Psoas muscle (tissue), 7 donors: ENCODE measurements at regions not wholly inside any gene's neighbourhood (a gene's known extent, or its start where the extent isn't known, plus 50 kb on each side); places are given as distances from the start of the nearest gene placed in this dataset.

ENCODE experiments used
- ATAC-seq, 4 donors: fragments of 200-7000 bp; cut with Tn5 transposase; one replicate each; pipeline ENCODE4 v1.9.1; 2020; ENCODE audit warnings: moderate library complexity in 3 of 4, mild to moderate bottlenecking in 2 of 4
- DNase-seq, 2 donors: peaks; one replicate each; pipeline ENCODE4 v3.0.0-alpha.2; 2020
- H3K27ac ChIP-seq: fragments of 200-600 bp; one replicate; pipeline ENCODE4 v1.8.0; 2022
- H3K27me3 ChIP-seq, 3 donors: fragments of 200-600 bp in 1 of 3; one replicate each; pipeline versions ENCODE4 v1.6.1 to v1.8.0; 2013 to 2022; ENCODE audit warnings: low read length in 2 of 3, mild to moderate bottlenecking in 2 of 3, moderate library complexity in 1 of 3; ENCODE audit not compliant: insufficient read depth in 3 of 3
- H3K36me3 ChIP-seq, 2 donors: fragments of 200-600 bp in 1 of 2; one replicate each; pipeline versions ENCODE4 v1.6.1 to v1.8.0; 2013 to 2022; ENCODE audit warnings: low read depth in 1 of 2, mild to moderate bottlenecking in 1 of 2, moderate library complexity in 1 of 2; ENCODE audit not compliant: insufficient read depth in 1 of 2
- H3K4me1 ChIP-seq: fragments of 200-600 bp; one replicate; pipeline ENCODE4 v1.8.0; 2022
- H3K4me3 ChIP-seq: fragments of 200-600 bp; one replicate; pipeline ENCODE4 v1.8.0; 2022; ENCODE audit warnings: mild to moderate bottlenecking
- H3K9me3 ChIP-seq: fragments of 200-600 bp; one replicate; pipeline ENCODE4 v1.8.0; 2022
- CTCF ChIP-seq: fragments of 200-600 bp; IDR thresholded peaks from one replicate; pipeline ENCODE4 v1.8.0; 2022; ENCODE audit warnings: antibody characterized with exemption
- WGBS, 3 donors: extraction: QIAGEN DNeasy Blood & Tissue Kit; methylation state at CpG; one replicate each; pipeline versions ENCODE4 v1.1.6 to v1.1.7; 2013; 5-methylcytosine and 5-hydroxymethylcytosine counted together
- intact Hi-C, 2 donors: fragments of 100-400 bp; cut with DNase I; formaldehyde crosslinking; loops; one replicate each; pipeline versions ENCODE4 v1.11.0 to v1.14.2; 2022
- donor health status: healthy with polysubstance abuse.
- donor health status: DM: no; HTN: no; CAD: no; lungs with moderate emphysema.
- donor health status: Bipolar disorder and iron deficiency.
- donor health status: healthy.
- donor health status: DM: yes; HTN: yes; CAD: no.
- donor health status: DM: no; HTN: no; CAD: no.
- donor health status: DM: yes; HTN: yes; CAD: no.

- intact Hi-C loops: no loop called here
These were observed 227.7 kb upstream of the ZPLD1 start for GRCh38 chr3:102207151-102207571.

GRCh38 chr3:102215166-102215565, 219.6 kb upstream of the ZPLD1 start:
- intact Hi-C loops: no loop called here
- 94 to 97% (median 96%) methylated on average over 2 of the region's 2 CpGs for WGBS, 3 donors
- ATAC-seq (no peak), DNase-seq (no peak)
- Histone ChIP-seq H3K27ac (no peak overlapping the region), H3K4me3 (no peak overlapping the region), H3K4me1 (no peaks in the 10 kb centered on the region), H3K36me3 (no peaks in the 10 kb centered on the region), H3K9me3 (no peaks in the 10 kb centered on the region), H3K27me3 (no peaks in the 10 kb centered on the region)
- no peak for TF ChIP-seq CTCF

More at GRCh38 chr3:102207151-102207571, 227.7 kb upstream of the ZPLD1 start:
- H3K4me3 ChIP-seq: no peak overlapping the region
- DNase-seq (no peak), ATAC-seq (no peak)
- WGBS, 3 donors: 61 to 70% (median 67%) methylated on average over 3 of the region's 3 CpGs
- no peak for TF ChIP-seq CTCF
- no peaks in the 10 kb centered on the region for H3K27me3 ChIP-seq
- no peak overlapping the region for H3K27ac ChIP-seq
- no peaks in the 10 kb centered on the region for H3K4me1 ChIP-seq
- H3K9me3 ChIP-seq: no peaks in the 10 kb centered on the region
- H3K36me3 ChIP-seq: no peaks in the 10 kb centered on the region

GRCh38 chr3:102223132-102223531, 211.7 kb upstream of the ZPLD1 start:
- H3K27me3 ChIP-seq: no peaks in the 10 kb centered on the region
- H3K9me3 ChIP-seq: no peaks in the 10 kb centered on the region
- H3K27ac ChIP-seq: no peak overlapping the region
- no peak for TF ChIP-seq CTCF
- intact Hi-C loops: loop anchor here in 1 of 2 donors (10.0 kb wide), 1 partner anchor 538 kb away; the partner anchor contains the start of gene RPL24
- no peaks in the 10 kb centered on the region for H3K4me1 ChIP-seq
- DNase-seq: no peak
- H3K36me3 ChIP-seq: no peaks in the 10 kb centered on the region
- no peak overlapping the region for H3K4me3 ChIP-seq
- ATAC-seq: no peak
- 78 to 83% (median 82%) methylated on average over 10 of the region's 10 CpGs for WGBS, 3 donors

GRCh38 chr3:102224171-102224570, 210.6 kb upstream of the ZPLD1 start:
- intact Hi-C loops: loop anchor here in 1 of 2 donors (2.0 to 10.0 kb wide), 2 partner anchors 415 to 539 kb away; partner anchors contain the start of gene RPL24
- DNase-seq (no peak), ATAC-seq (peak in 2 of 4 donors; percentile 48 to 64)
- H3K36me3 ChIP-seq: no peaks in the 10 kb centered on the region
- H3K9me3 ChIP-seq: no peaks in the 10 kb centered on the region
- no peak for TF ChIP-seq CTCF
- no peaks in the 10 kb centered on the region for H3K27me3 ChIP-seq
- H3K27ac ChIP-seq: no peak overlapping the region
- H3K4me1 ChIP-seq: no peaks in the 10 kb centered on the region
- no peak overlapping the region for H3K4me3 ChIP-seq
- WGBS, 3 donors: 77 to 83% (median 81%) methylated on average over 3 of the region's 3 CpGs

DNA sequence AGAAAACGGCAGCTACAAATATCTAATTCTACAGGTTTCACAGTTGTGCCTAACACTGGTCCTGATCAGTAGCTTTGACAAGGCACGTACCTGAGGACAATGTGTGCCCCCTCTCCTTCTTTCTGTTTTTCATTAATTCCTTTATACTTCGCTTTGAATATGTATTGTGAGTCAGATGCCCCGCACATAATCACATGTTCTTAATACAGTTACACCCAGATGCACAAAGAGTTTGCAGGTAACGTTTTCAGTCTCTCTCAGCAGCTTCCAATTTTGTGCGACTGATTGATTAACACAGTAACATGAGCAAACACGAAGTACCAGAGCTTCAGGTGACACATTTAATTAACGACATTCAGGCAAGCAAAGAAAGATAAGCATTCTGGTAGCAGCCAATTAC, 209.8 kb upstream of the ZPLD1 start:
- DNase-seq (no peak), ATAC-seq (no peak)
- WGBS, 3 donors: 71 to 73% (median 72%) methylated on average over 8 of the region's 8 CpGs
- intact Hi-C loops: loop anchor here (2.0 to 10.0 kb wide), 3 partner anchors 413 to 540 kb away; partner anchors contain the start of gene RPL24 (in 1 of the 2)
- Histone ChIP-seq H3K27me3 (no peaks in the 10 kb centered on the region), H3K4me1 (no peaks in the 10 kb centered on the region), H3K9me3 (no peaks in the 10 kb centered on the region), H3K27ac (no peak overlapping the region), H3K36me3 (no peaks in the 10 kb centered on the region), H3K4me3 (no peak overlapping the region)
- no peak for TF ChIP-seq CTCF
